ENCODE measurements at regions not wholly inside any gene's neighbourhood (a gene's known extent, or its start where the extent isn't known, plus 50 kb on each side); places are given as distances from the start of the nearest gene placed in this dataset.

GRCh38 chr5:96199713-96200183, 233.3 kb downstream of the PCSK1 start:
- no peaks in the 10 kb centered on the region for H3K79me2 ChIP-seq (ENCODE audit: control insufficient read depth in 1 of 2, insufficient read depth in 2 of 2, low read length in 2 of 2)
- no peak overlapping the region for H4K91ac ChIP-seq (replicated peaks; ENCODE audit: insufficient read length, low read length)
- H3K4me2 ChIP-seq (ENCODE audit: insufficient read depth in 1 of 2, low read depth in 2 of 2, low read length in 2 of 2), result no peak overlapping the region
- H2BK20ac ChIP-seq (ENCODE audit: low read length), result no peak overlapping the region
- no peak overlapping the region for H2BK120ac ChIP-seq (replicated peaks; ENCODE audit: low read depth, low read length)
- no peak for DNase-seq (ENCODE audit: low read depth in 1 of 2, low spot score in 2 of 2)
- H3K56ac ChIP-seq (replicated peaks; ENCODE audit: insufficient read length, low read depth, low read length), result no peak overlapping the region
- no peak overlapping the region for H4K5ac ChIP-seq (ENCODE audit: insufficient read length, low read depth, low read length)
- no peaks in the 10 kb centered on the region for H4K20me1 ChIP-seq (replicated peaks in 1 of 2; ENCODE audit: control insufficient read depth in 1 of 2, insufficient read depth in 2 of 2, low read length in 2 of 2)
- no peaks in the 10 kb centered on the region for H3K27me3 ChIP-seq (replicated peaks in 1 of 4; ENCODE audit: control insufficient read depth in 3 of 4, extremely low read depth in 1 of 4, insufficient read depth in 3 of 4, low read length in 3 of 4)
- H2AFZ ChIP-seq (ENCODE audit: low read length), result no peak overlapping the region
- TF ChIP-seq FOSL1 (IDR thresholded peaks at IDR 0.05; ENCODE audit: insufficient read depth, low read depth, low read length), result no peak
- TF ChIP-seq EGR1 (IDR thresholded peaks at IDR 0.05; ENCODE audit: borderline replicate concordance, low read depth, low read length), result no peak
- no peak for TF ChIP-seq SIN3A (conservative IDR thresholded peaks at IDR 0.05 in 1 of 2, IDR thresholded peaks at IDR 0.05 in 1 of 2; ENCODE audit: low read depth in 1 of 2, low read length in 2 of 2)
- no peaks in the 10 kb centered on the region for H3K9me3 ChIP-seq (ENCODE audit: insufficient read depth in 2 of 2, low read depth in 1 of 2, low read length in 1 of 2)
- H3K27ac ChIP-seq (ENCODE audit: low read depth, low read length), result no peak overlapping the region
- H3K4me3 ChIP-seq (ENCODE audit: extremely low read depth in 1 of 4, insufficient read depth in 2 of 4, low read depth in 3 of 4, low read length in 4 of 4), result no peak overlapping the region
- H4K8ac ChIP-seq (ENCODE audit: extremely low read depth, insufficient read depth, low read length), result no peak overlapping the region
- no peak overlapping the region for H3K18ac ChIP-seq (ENCODE audit: extremely low read depth, low read length)
- no peaks in the 10 kb centered on the region for H3K4me1 ChIP-seq (replicated peaks in 1 of 4; ENCODE audit: control insufficient read depth in 3 of 4, insufficient read depth in 4 of 4, low read length in 3 of 4)
- H3K14ac ChIP-seq (ENCODE audit: insufficient read length), result no peak overlapping the region
- H2BK15ac ChIP-seq (ENCODE audit: low read length), result no peak overlapping the region
- CTCF ChIA-PET (ENCODE audit: partially characterized antibody), result interaction anchor here (0.9 kb wide), 1 partner anchor 125 kb away, joined by 4 read pairs; no protein-coding TSS in a partner anchor
- no peak overlapping the region for H2AK5ac ChIP-seq (ENCODE audit: low read depth, low read length)
- H3K23ac ChIP-seq (ENCODE audit: insufficient read length), result no peak overlapping the region
- no peak overlapping the region for H2BK12ac ChIP-seq (ENCODE audit: low read depth, low read length)
- POLR2A ChIA-PET (ENCODE audit: partially characterized antibody), result no interaction called here
- H2BK5ac ChIP-seq (ENCODE audit: low read depth, low read length), result no peak overlapping the region
- H3K79me1 ChIP-seq (ENCODE audit: low read depth, low read length), result no peaks in the 10 kb centered on the region
- H3K36me3 ChIP-seq (ENCODE audit: control insufficient read depth in 2 of 4, insufficient read depth in 4 of 4, low read length in 3 of 4), result no peaks in the 10 kb centered on the region
- FAIRE-seq, result no peak
- H3K9ac ChIP-seq (replicated peaks in 1 of 4; ENCODE audit: extremely low read depth in 1 of 4, low read depth in 3 of 4, low read length in 3 of 4), result no peak overlapping the region
- H3K23me2 ChIP-seq (ENCODE audit: low read depth, low read length), result no peaks in the 10 kb centered on the region
- 95% methylated on average over 4 of the region's 4 CpGs; no CpG with 5 or more reads in 1 of the 2 experiments for WGBS, 2 experiments (ENCODE audit: extremely low coverage in 1 of 2, insufficient coverage in 1 of 2, insufficient read length in 1 of 2, insufficient replicate concordance in 2 of 2, low coverage in 1 of 2, low lambda C conversion rate in 2 of 2, missing lambda C conversion rate in 1 of 2)
- H3K4ac ChIP-seq (replicated peaks; ENCODE audit: insufficient read length, low read depth, low read length), result no peak overlapping the region

Measured in H1 (cell line).